Gastrocnemius medialis (tissue), 4 donors: ENCODE measurements at regions not wholly inside any gene's neighbourhood (a gene's known extent, or its start where the extent isn't known, plus 50 kb on each side); places are given as distances from the start of the nearest gene placed in this dataset.

ENCODE experiments used
- ATAC-seq, 2 donors: fragments of 150-250 bp; one replicate each; pipeline ENCODE4 v1.9.1; 2016
- DNase-seq, 2 donors: peaks; one replicate each; pipeline ENCODE4 v3.0.0-alpha.2; 2019
- H3K27ac ChIP-seq, 4 donors: fragments of 200-600 bp; sonication (generic); 1 replicate in 1 of 4; 2 replicates in 3 of 4; pipeline ENCODE4 v1.5.1; 2016 to 2018; ENCODE audit warnings: mild to moderate bottlenecking in 2 of 4, moderate library complexity in 1 of 4
- H3K27me3 ChIP-seq, 3 donors: fragments of 200-600 bp; sonication (generic) in 2 of 3; 1 replicate in 1 of 3; 2 replicates in 2 of 3; pipeline versions ENCODE4 v1.5.1 to v1.6.0; 2016 to 2019; ENCODE audit warnings: mild to moderate bottlenecking in 1 of 3, moderate library complexity in 1 of 3
- H3K36me3 ChIP-seq, 2 donors: fragments of 200-600 bp; sonication (generic) in 1 of 2; one replicate each; pipeline ENCODE4 v1.5.1; 2017 to 2018
- H3K4me1 ChIP-seq, 2 donors: fragments of 200-600 bp; sonication (generic) in 1 of 2; one replicate each; pipeline ENCODE4 v1.5.1; 2016 to 2017; ENCODE audit warnings: mild to moderate bottlenecking in 2 of 2
- H3K4me3 ChIP-seq, 4 donors: fragments of 200-600 bp; sonication (generic) in 3 of 4; 1 replicate in 1 of 4; 2 replicates in 3 of 4; pipeline ENCODE4 v1.5.1; 2016 to 2019; ENCODE audit warnings: mild to moderate bottlenecking in 2 of 4
- H3K9me3 ChIP-seq, 3 donors: fragments of 200-600 bp; sonication (generic) in 2 of 3; 1 replicate in 1 of 3; 2 replicates in 2 of 3; pipeline ENCODE4 v1.5.1; 2016 to 2019
- CTCF ChIP-seq, 5 experiments: fragments of 450-650 bp in 3 of 5; fragments of 200-600 bp in 2 of 5; sonication (generic) in 2 of 5; IDR thresholded peaks in 4 of 5; conservative IDR thresholded peaks in 1 of 5; 1 replicate in 4 of 5; 2 replicates in 1 of 5; pipeline ENCODE4 v1.5.1; 2016 to 2019; ENCODE audit warnings: antibody characterized with exemption in 5 of 5, mild to moderate bottlenecking in 3 of 5, moderate library complexity in 3 of 5
- POLR2A ChIP-seq, 2 donors: fragments of 450-650 bp; IDR thresholded peaks; one replicate each; pipeline ENCODE4 v1.6.1; 2017; ENCODE audit warnings: antibody characterized with exemption in 2 of 2, mild to moderate bottlenecking in 2 of 2, moderate library complexity in 2 of 2
- in situ Hi-C, 4 donors: fragments of 200-750 bp; cut with MboI; loops; one replicate each; pipeline versions ENCODE4 v1.15.0 to v1.8.0; 2017; ENCODE audit warnings: low sequenced_read_pairs in 4 of 4
- intact Hi-C: fragments of 100-400 bp; cut with DNase I; formaldehyde crosslinking; loops from one replicate; pipeline ENCODE4 v1.15.1; 2023; ENCODE audit warnings: low total_unique reads

- ATAC-seq, result peak in 1 of 2 donors; percentile 41
- Histone ChIP-seq H3K27ac (no peak overlapping the region), H3K27me3 (no peaks in the 10 kb centered on the region), H3K4me3 (no peak overlapping the region), H3K9me3 (no peaks in the 10 kb centered on the region), H3K36me3 (no peaks in the 10 kb centered on the region), H3K4me1 (no peaks in the 10 kb centered on the region)
- intact Hi-C loops, result no loop called here
- no peak for DNase-seq
- in situ Hi-C loops, result no loop called here
- TF ChIP-seq CTCF (IDR thresholded peaks at IDR 0.05 in 4 of 5, conservative IDR thresholded peaks at IDR 0.05 in 1 of 5), result no peak
- TF ChIP-seq POLR2A (IDR thresholded peaks at IDR 0.05), result no peak
Observed at GRCh38 chr21:17730782-17731181, 88.4 kb downstream of the C21orf91 start.

- H3K9me3 ChIP-seq, result no peaks in the 10 kb centered on the region
- H3K27ac ChIP-seq, result no peak overlapping the region
- intact Hi-C loops, result no loop called here
- no peak overlapping the region for H3K4me3 ChIP-seq
- H3K27me3 ChIP-seq, result no peaks in the 10 kb centered on the region
- H3K36me3 ChIP-seq, result no peaks in the 10 kb centered on the region
- no peaks in the 10 kb centered on the region for H3K4me1 ChIP-seq
- DNase-seq (no peak), ATAC-seq (no peak)
- in situ Hi-C loops, result no loop called here
- TF ChIP-seq CTCF (IDR thresholded peaks at IDR 0.05 in 4 of 5, conservative IDR thresholded peaks at IDR 0.05 in 1 of 5) (no peak), POLR2A (IDR thresholded peaks at IDR 0.05) (no peak)
Observed at GRCh38 chr21:17729455-17729854, 89.7 kb downstream of the C21orf91 start.

- intact Hi-C loops, result no loop called here
- Histone ChIP-seq H3K9me3 (no peaks in the 10 kb centered on the region), H3K27ac (no peak overlapping the region), H3K36me3 (no peaks in the 10 kb centered on the region), H3K4me3 (no peak overlapping the region), H3K27me3 (no peaks in the 10 kb centered on the region), H3K4me1 (no peaks in the 10 kb centered on the region)
- DNase-seq, result no peak
- TF ChIP-seq CTCF (IDR thresholded peaks at IDR 0.05 in 4 of 5, conservative IDR thresholded peaks at IDR 0.05 in 1 of 5) (no peak), POLR2A (IDR thresholded peaks at IDR 0.05) (no peak)
- in situ Hi-C loops, result no loop called here
- ATAC-seq, result no peak
Observed at GRCh38 chr21:17727361-17727760, 91.8 kb downstream of the C21orf91 start.

GRCh38 chr21:17726047-17726829 lies 92.9 kb downstream of the C21orf91 start:
- Histone ChIP-seq H3K4me3 (no peak overlapping the region), H3K27ac (no peak overlapping the region), H3K9me3 (no peaks in the 10 kb centered on the region), H3K36me3 (no peaks in the 10 kb centered on the region), H3K27me3 (no peaks in the 10 kb centered on the region), H3K4me1 (no peaks in the 10 kb centered on the region)
- in situ Hi-C loops (no loop called here), intact Hi-C loops (no loop called here)
- no peak for DNase-seq
- no peak for ATAC-seq
- no peak for TF ChIP-seq CTCF (IDR thresholded peaks at IDR 0.05 in 4 of 5, conservative IDR thresholded peaks at IDR 0.05 in 1 of 5)
- no peak for TF ChIP-seq POLR2A (IDR thresholded peaks at IDR 0.05)

GRCh38 chr21:17725339-17725738 lies 93.8 kb downstream of the C21orf91 start:
- ATAC-seq, result no peak
- H3K4me3 ChIP-seq, result no peak overlapping the region
- in situ Hi-C loops (no loop called here), intact Hi-C loops (no loop called here)
- H3K9me3 ChIP-seq, result no peaks in the 10 kb centered on the region
- no peaks in the 10 kb centered on the region for H3K4me1 ChIP-seq
- H3K36me3 ChIP-seq, result no peaks in the 10 kb centered on the region
- TF ChIP-seq CTCF (IDR thresholded peaks at IDR 0.05 in 4 of 5, conservative IDR thresholded peaks at IDR 0.05 in 1 of 5) (no peak), POLR2A (IDR thresholded peaks at IDR 0.05) (no peak)
- H3K27ac ChIP-seq, result no peak overlapping the region
- no peak for DNase-seq
- no peaks in the 10 kb centered on the region for H3K27me3 ChIP-seq
